CD4-positive, alpha-beta T cell treated with Interleukin-4 for 1 hour (primary cell): ENCODE measurements at regions not wholly inside any gene's neighbourhood (a gene's known extent, or its start where the extent isn't known, plus 50 kb on each side); places are given as distances from the start of the nearest gene placed in this dataset.

Source experiments
- DNase-seq, 2 donors: peaks; one replicate each; pipeline ENCODE4 v3.0.0-alpha.2; 2020 to 2022

- no peak for DNase-seq
Measured at GRCh38 chr9:79884546-79884945, 312.8 kb downstream of the TLE4 start.

GRCh38 chr9:79883073-79883645, 311.4 kb downstream of the TLE4 start:
- peak; percentile 57 to 60 for DNase-seq

- DNase-seq, result no peak
Measured at GRCh38 chr9:79880626-79881025, 308.9 kb downstream of the TLE4 start.

- no peak for DNase-seq
Measured at GRCh38 chr9:79877943-79878602, 306.3 kb downstream of the TLE4 start.

- DNase-seq, result peak; percentile 17 to 62
Measured at GRCh38 chr9:79868567-79869189, 296.9 kb downstream of the TLE4 start.

- DNase-seq, result no peak
Measured at GRCh38 chr9:79862921-79863890, 291.4 kb downstream of the TLE4 start.

GRCh38 chr9:79858508-79858907, 286.7 kb downstream of the TLE4 start:
- DNase-seq, result peak; percentile 33 to 75

GRCh38 chr9:79857188-79857587, 285.4 kb downstream of the TLE4 start:
- DNase-seq, result no peak

GRCh38 chr9:79847074-79847473, 275.3 kb downstream of the TLE4 start:
- no peak for DNase-seq

GRCh38 chr9:79829566-79830302, 258.0 kb downstream of the TLE4 start:
- no peak for DNase-seq

GRCh38 chr9:79824265-79824664, 252.5 kb downstream of the TLE4 start:
- no peak for DNase-seq

GRCh38 chr9:79817438-79818004, 245.8 kb downstream of the TLE4 start:
- DNase-seq, result no peak

- no peak for DNase-seq
Measured at GRCh38 chr9:79813258-79813638, 241.5 kb downstream of the TLE4 start.

- DNase-seq, result peak in 1 of 2 donors; percentile 13
Measured at GRCh38 chr9:79812507-79813257, 240.9 kb downstream of the TLE4 start.

- DNase-seq, result no peak
Measured at GRCh38 chr9:79812099-79812498, 240.3 kb downstream of the TLE4 start.

GRCh38 chr9:79809931-79810330, 238.2 kb downstream of the TLE4 start:
- DNase-seq, result no peak

- DNase-seq, result no peak
Measured at GRCh38 chr9:79809316-79809876, 237.6 kb downstream of the TLE4 start.

GRCh38 chr9:79807971-79808370, 236.2 kb downstream of the TLE4 start:
- no peak for DNase-seq

GRCh38 chr9:79806086-79806485, 234.3 kb downstream of the TLE4 start:
- no peak for DNase-seq

- DNase-seq, result no peak
Measured at GRCh38 chr9:79801459-79801858, 229.7 kb downstream of the TLE4 start.

GRCh38 chr9:79800578-79800977, 228.8 kb downstream of the TLE4 start:
- no peak for DNase-seq
